Parathyroid adenoma (tissue), 2 donors: ENCODE measurements at regions not wholly inside any gene's neighbourhood (a gene's known extent, or its start where the extent isn't known, plus 50 kb on each side); places are given as distances from the start of the nearest gene placed in this dataset.

Experiments
- H2AFZ ChIP-seq: fragments of 300-600 bp; sonication (generic); one replicate; pipeline ENCODE4 v1.7.0; 2017; ENCODE audit warnings: antibody characterized with exemption, mild to moderate bottlenecking
- H3K27ac ChIP-seq: fragments of 300-600 bp; sonication (generic); one replicate; pipeline ENCODE4 v1.7.0; 2017
- H3K27me3 ChIP-seq: fragments of 300-600 bp; sonication (generic); one replicate; pipeline ENCODE4 v1.7.0; 2017; ENCODE audit warnings: low read length; ENCODE audit not compliant: control insufficient read depth, insufficient read depth
- H3K36me3 ChIP-seq: fragments of 300-600 bp; sonication (generic); one replicate; pipeline ENCODE4 v1.7.0; 2017; ENCODE audit warnings: low read length; ENCODE audit not compliant: control insufficient read depth, insufficient read depth
- H3K4me1 ChIP-seq: fragments of 300-600 bp; sonication (generic); one replicate; pipeline ENCODE4 v1.7.0; 2017; ENCODE audit warnings: control low read depth
- H3K4me2 ChIP-seq: fragments of 300-600 bp; sonication (generic); one replicate; pipeline ENCODE4 v1.7.0; 2017; ENCODE audit warnings: low read length
- H3K4me3 ChIP-seq: fragments of 300-600 bp; sonication (generic); one replicate; pipeline ENCODE4 v1.7.0; 2017; ENCODE audit warnings: low read depth, low read length
- H3K79me2 ChIP-seq: fragments of 300-600 bp; sonication (generic); one replicate; pipeline ENCODE4 v1.7.0; 2017; ENCODE audit warnings: control low read depth
- H3K9ac ChIP-seq: fragments of 300-600 bp; sonication (generic); one replicate; pipeline ENCODE4 v1.7.0; 2017; ENCODE audit warnings: mild to moderate bottlenecking
- H3K9me3 ChIP-seq: fragments of 300-600 bp; sonication (generic); one replicate; pipeline ENCODE4 v1.7.0; 2017; ENCODE audit warnings: low read length; ENCODE audit not compliant: control insufficient read depth
- CTCF ChIP-seq: fragments of 300-600 bp; sonication (generic); IDR thresholded peaks from one replicate; pipeline ENCODE4 v1.7.0; 2017; ENCODE audit warnings: antibody characterized with exemption, mild to moderate bottlenecking
- donor health status: primary hyperparathyroidism.

- Histone ChIP-seq H3K27ac (no peak overlapping the region), H3K79me2 (peaks cover 47% of the 10 kb centered on the region), H3K36me3 (no peaks in the 10 kb centered on the region), H3K9ac (no peak overlapping the region), H3K4me3 (no peak overlapping the region), H3K9me3 (no peaks in the 10 kb centered on the region), H3K27me3 (no peaks in the 10 kb centered on the region), H3K4me2 (no peak overlapping the region), H2AFZ (no peak overlapping the region), H3K4me1 (peaks cover 30% of the 10 kb centered on the region)
- no peak for TF ChIP-seq CTCF
Measured at GRCh38 chr5:155759984-155760383, 567.0 kb upstream of the SGCD start.

GRCh38 chr5:155761502-155761901 lies 565.5 kb upstream of the SGCD start:
- Histone ChIP-seq H3K4me2 (no peak overlapping the region), H3K4me3 (no peak overlapping the region), H3K4me1 (peaks cover 23% of the 10 kb centered on the region), H3K9ac (no peak overlapping the region), H3K36me3 (no peaks in the 10 kb centered on the region), H2AFZ (no peak overlapping the region), H3K27ac (no peak overlapping the region), H3K9me3 (no peaks in the 10 kb centered on the region), H3K27me3 (no peaks in the 10 kb centered on the region), H3K79me2 (peaks cover 42% of the 10 kb centered on the region)
- no peak for TF ChIP-seq CTCF

- no peaks in the 10 kb centered on the region for H3K9me3 ChIP-seq
- no peaks in the 10 kb centered on the region for H3K36me3 ChIP-seq
- H3K4me2 ChIP-seq = no peak overlapping the region
- no peaks in the 10 kb centered on the region for H3K27me3 ChIP-seq
- H3K79me2 ChIP-seq = peaks cover 19% of the 10 kb centered on the region
- no peak for TF ChIP-seq CTCF
- peak overlapping the region; percentile 2 for H3K27ac ChIP-seq
- H3K9ac ChIP-seq = no peak overlapping the region
- no peak overlapping the region for H2AFZ ChIP-seq
- peaks cover 35% of the 10 kb centered on the region for H3K4me1 ChIP-seq
- no peak overlapping the region for H3K4me3 ChIP-seq
Measured at GRCh38 chr5:155765715-155766114, 561.2 kb upstream of the SGCD start.

GRCh38 chr5:155767470-155767869 lies 559.5 kb upstream of the SGCD start:
- no peak overlapping the region for H2AFZ ChIP-seq
- no peaks in the 10 kb centered on the region for H3K9me3 ChIP-seq
- H3K9ac ChIP-seq = no peak overlapping the region
- H3K4me2 ChIP-seq = no peak overlapping the region
- no peak overlapping the region for H3K4me3 ChIP-seq
- TF ChIP-seq CTCF = no peak
- peaks cover 27% of the 10 kb centered on the region for H3K79me2 ChIP-seq
- H3K27ac ChIP-seq = peak overlapping the region; percentile 57
- peaks cover 37% of the 10 kb centered on the region for H3K4me1 ChIP-seq
- no peaks in the 10 kb centered on the region for H3K36me3 ChIP-seq
- H3K27me3 ChIP-seq = no peaks in the 10 kb centered on the region

GRCh38 chr5:155768332-155768731 lies 558.6 kb upstream of the SGCD start:
- H3K4me2 ChIP-seq = no peak overlapping the region
- no peak overlapping the region for H2AFZ ChIP-seq
- no peaks in the 10 kb centered on the region for H3K27me3 ChIP-seq
- no peak overlapping the region for H3K4me3 ChIP-seq
- no peak for TF ChIP-seq CTCF
- peaks cover 34% of the 10 kb centered on the region for H3K79me2 ChIP-seq
- H3K36me3 ChIP-seq = no peaks in the 10 kb centered on the region
- peak overlapping the region; percentile 36 for H3K27ac ChIP-seq
- H3K9me3 ChIP-seq = no peaks in the 10 kb centered on the region
- peaks cover 32% of the 10 kb centered on the region for H3K4me1 ChIP-seq
- no peak overlapping the region for H3K9ac ChIP-seq
